ENCODE measurements at regions not wholly inside any gene's neighbourhood (a gene's known extent, or its start where the extent isn't known, plus 50 kb on each side); places are given as distances from the start of the nearest gene placed in this dataset.
A peak's percentile ranks its signal among the peaks of the same experiment; 100 is the strongest.

DNA sequence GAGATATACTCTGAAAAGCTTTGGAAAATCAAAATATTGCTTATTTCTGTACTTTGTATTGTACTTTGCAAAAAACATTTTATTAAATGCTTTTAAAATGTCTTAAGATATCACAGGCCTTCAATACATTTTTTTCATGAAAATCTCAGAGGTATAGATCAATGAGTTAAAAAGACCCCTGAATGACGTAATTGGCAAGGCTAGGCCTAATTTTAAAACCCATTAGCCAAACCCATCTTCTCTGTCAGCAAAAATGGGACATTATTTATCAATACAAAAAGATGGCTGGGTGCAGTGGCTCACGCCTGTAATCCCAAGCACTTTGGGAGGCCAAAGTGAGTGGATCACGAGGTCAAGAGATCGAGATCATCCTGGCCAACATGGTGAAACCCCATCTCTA, 84.8 kb upstream of the PAK5 start:
- DNase-seq (ENCODE audit: low read depth), result no peak
- no peak overlapping the region for H3K4me3 ChIP-seq (ENCODE audit: low read depth, low read length)
- no peak for TF ChIP-seq POLR2A (IDR thresholded peaks at IDR 0.05; ENCODE audit: extremely low read depth, insufficient read length)
- no peak for TF ChIP-seq MYC (IDR thresholded peaks at IDR 0.05; ENCODE audit: low read depth, low read length)
- TF ChIP-seq, protein P1, sequence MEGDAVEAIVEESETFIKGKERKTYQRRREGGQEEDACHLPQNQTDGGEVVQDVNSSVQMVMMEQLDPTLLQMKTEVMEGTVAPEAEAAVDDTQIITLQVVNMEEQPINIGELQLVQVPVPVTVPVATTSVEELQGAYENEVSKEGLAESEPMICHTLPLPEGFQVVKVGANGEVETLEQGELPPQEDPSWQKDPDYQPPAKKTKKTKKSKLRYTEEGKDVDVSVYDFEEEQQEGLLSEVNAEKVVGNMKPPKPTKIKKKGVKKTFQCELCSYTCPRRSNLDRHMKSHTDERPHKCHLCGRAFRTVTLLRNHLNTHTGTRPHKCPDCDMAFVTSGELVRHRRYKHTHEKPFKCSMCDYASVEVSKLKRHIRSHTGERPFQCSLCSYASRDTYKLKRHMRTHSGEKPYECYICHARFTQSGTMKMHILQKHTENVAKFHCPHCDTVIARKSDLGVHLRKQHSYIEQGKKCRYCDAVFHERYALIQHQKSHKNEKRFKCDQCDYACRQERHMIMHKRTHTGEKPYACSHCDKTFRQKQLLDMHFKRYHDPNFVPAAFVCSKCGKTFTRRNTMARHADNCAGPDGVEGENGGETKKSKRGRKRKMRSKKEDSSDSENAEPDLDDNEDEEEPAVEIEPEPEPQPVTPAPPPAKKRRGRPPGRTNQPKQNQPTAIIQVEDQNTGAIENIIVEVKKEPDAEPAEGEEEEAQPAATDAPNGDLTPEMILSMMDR (IDR thresholded peaks at IDR 0.05; ENCODE audit: low read depth, low read length), result no peak
- TF ChIP-seq, protein P2, sequence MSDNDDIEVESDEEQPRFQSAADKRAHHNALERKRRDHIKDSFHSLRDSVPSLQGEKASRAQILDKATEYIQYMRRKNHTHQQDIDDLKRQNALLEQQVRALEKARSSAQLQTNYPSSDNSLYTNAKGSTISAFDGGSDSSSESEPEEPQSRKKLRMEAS (IDR thresholded peaks at IDR 0.05; ENCODE audit: low read depth, low read length), result no peak

DNA sequence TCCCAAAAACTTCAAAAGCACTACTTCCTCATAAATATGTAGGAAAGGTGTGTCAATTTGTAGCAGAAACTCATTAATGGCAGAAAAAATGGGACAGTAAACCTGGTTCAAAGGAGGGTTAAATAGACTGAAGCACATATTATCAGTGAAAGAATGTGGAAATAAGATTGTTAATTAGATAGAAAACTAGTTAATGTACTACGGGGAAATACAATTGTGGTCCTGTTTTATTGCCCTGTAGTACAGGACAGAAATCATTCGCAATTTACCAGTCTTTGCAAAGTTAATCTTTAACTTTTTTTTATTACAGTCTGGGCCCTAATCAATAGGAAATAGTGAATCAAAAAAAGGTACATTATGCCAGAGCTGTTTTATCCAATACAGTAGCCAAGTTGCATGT, 82.0 kb upstream of the PAK5 start:
- H3K4me3 ChIP-seq (ENCODE audit: low read depth, low read length), result no peak overlapping the region
- DNase-seq (ENCODE audit: low read depth), result no peak
- no peak for TF ChIP-seq POLR2A (IDR thresholded peaks at IDR 0.05; ENCODE audit: extremely low read depth, insufficient read length)
- TF ChIP-seq, protein P1 (IDR thresholded peaks at IDR 0.05; ENCODE audit: low read depth, low read length), result no peak
- TF ChIP-seq, protein P2 (IDR thresholded peaks at IDR 0.05; ENCODE audit: low read depth, low read length), result no peak
- no peak for TF ChIP-seq MYC (IDR thresholded peaks at IDR 0.05; ENCODE audit: low read depth, low read length)

DNA sequence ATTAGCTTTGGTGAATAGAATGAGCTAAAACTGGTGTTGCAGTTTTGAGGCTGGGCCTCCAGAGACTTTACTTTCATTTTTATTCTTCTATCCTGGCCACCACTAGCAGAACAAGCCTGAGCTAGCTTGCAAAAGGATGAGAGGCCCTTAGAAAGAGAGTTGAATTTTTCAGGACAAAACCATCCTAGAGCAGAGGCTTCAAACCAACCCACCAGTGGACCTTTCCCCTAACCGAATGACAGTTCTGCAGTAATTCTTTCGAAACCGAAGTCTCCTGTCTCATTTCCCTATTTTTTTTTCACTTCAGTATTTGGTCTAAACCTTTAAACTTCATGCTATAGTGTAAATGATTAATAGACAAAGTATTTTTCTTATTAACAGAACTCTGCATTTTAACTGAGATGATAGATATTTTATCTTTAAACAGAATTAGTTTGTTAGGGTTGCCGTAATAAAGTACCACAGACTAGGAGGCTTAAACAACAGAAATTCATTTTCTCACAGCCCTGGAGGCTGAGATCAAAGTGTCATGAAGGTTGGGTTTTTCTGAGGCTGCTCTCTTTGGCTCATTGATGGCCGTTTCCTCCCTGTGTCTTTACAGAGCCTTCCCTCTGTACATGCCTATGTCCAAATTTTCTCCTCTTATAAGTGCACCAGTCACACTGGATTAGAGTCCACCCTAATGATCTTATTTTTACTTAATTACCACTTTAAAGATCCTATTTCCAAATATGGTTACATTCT, 80.6 kb upstream of the PAK5 start:
- no peak overlapping the region for H3K4me3 ChIP-seq (ENCODE audit: low read depth, low read length)
- peak; percentile 3 for DNase-seq (ENCODE audit: low read depth)

DNA sequence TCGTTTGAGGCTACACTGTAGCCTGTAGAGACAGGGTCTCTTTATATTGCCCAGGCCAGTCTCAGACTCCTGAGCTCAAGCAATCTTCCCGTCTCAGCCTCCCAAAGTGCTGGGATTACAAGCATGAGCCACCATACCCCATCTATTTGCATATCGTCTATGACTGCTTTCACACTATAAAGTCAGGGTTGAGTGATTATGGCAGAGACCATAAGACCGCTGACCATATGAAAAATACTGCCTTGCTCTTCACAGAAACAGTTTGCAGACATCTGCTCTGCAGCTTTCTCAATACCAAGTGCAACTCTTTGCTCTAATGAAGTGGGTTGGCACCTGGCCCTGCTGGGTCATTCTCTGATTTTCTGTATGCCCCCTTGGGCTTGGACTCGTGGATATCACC, 79.5 kb upstream of the PAK5 start:
- DNase-seq (ENCODE audit: low read depth), result no peak
- no peak overlapping the region for H3K4me3 ChIP-seq (ENCODE audit: low read depth, low read length)
- TF ChIP-seq, protein P2 (IDR thresholded peaks at IDR 0.05; ENCODE audit: low read depth, low read length), result no peak
- TF ChIP-seq, protein P1 (IDR thresholded peaks at IDR 0.05; ENCODE audit: low read depth, low read length), result no peak
- TF ChIP-seq POLR2A (IDR thresholded peaks at IDR 0.05; ENCODE audit: extremely low read depth, insufficient read length), result no peak

More for the DNA sequence above, 80.6 kb upstream of the PAK5 start:
- TF ChIP-seq MYC (IDR thresholded peaks at IDR 0.05; ENCODE audit: low read depth, low read length) (no peak), POLR2A (IDR thresholded peaks at IDR 0.05; ENCODE audit: extremely low read depth, insufficient read length) (no peak)
- TF ChIP-seq, protein P2 (IDR thresholded peaks at IDR 0.05; ENCODE audit: low read depth, low read length), result no peak
- TF ChIP-seq, protein P1 (IDR thresholded peaks at IDR 0.05; ENCODE audit: low read depth, low read length), result no peak

DNA sequence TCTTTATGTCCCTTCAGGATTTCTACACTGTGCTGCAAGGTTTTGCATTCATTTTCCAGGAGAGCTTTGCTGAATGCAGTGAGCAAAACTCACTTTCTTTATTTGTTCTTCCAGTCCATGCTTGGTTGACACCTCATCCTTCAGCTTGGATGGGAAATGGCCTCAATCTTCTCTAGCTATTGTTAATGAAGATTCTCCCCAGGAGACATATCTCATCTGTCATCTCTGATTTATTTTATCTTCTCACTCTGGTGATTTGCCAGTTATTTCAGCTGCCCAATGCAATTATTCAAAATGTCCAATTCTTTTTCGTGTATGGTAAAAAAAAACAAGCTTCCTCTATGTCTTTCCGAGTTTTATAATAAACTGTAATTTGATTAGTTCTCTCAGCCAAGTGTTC, 77.9 kb upstream of the PAK5 start:
- H3K4me3 ChIP-seq (ENCODE audit: low read depth, low read length), result no peak overlapping the region
- DNase-seq (ENCODE audit: low read depth), result no peak
- TF ChIP-seq, protein P1 (IDR thresholded peaks at IDR 0.05; ENCODE audit: low read depth, low read length), result no peak
- TF ChIP-seq, protein P2 (IDR thresholded peaks at IDR 0.05; ENCODE audit: low read depth, low read length), result no peak
- TF ChIP-seq POLR2A (IDR thresholded peaks at IDR 0.05; ENCODE audit: extremely low read depth, insufficient read length) (no peak), MYC (IDR thresholded peaks at IDR 0.05; ENCODE audit: low read depth, low read length) (no peak)

All from NB4 (cell line).